ENCODE measurements at regions not wholly inside any gene's neighbourhood (a gene's known extent, or its start where the extent isn't known, plus 50 kb on each side); places are given as distances from the start of the nearest gene placed in this dataset.
A peak's percentile ranks its signal among the peaks of the same experiment; 100 is the strongest.

- ChIA-PET CTCF (no interaction called here), POLR2A (no interaction called here)
- DNase-seq (ENCODE audit: extremely low spot score): no peak
- TF ChIP-seq SUZ12 (IDR thresholded peaks at IDR 0.05) (no peak), FOXM1 (IDR thresholded peaks at IDR 0.05; ENCODE audit: borderline replicate concordance) (no peak), BHLHE40 (IDR thresholded peaks at IDR 0.05; ENCODE audit: borderline replicate concordance) (no peak), CTBP1 (IDR thresholded peaks at IDR 0.05; ENCODE audit: borderline replicate concordance) (no peak), ELF4 (IDR thresholded peaks at IDR 0.05) (no peak), ZNF384 (IDR thresholded peaks at IDR 0.05) (no peak), L3MBTL2 (conservative IDR thresholded peaks at IDR 0.05) (no peak), NFRKB (IDR thresholded peaks at IDR 0.05) (no peak), FOXA1 (IDR thresholded peaks at IDR 0.05) (no peak), FOXK2 (IDR thresholded peaks at IDR 0.05) (no peak)
Measured at GRCh38 chr2:104606056-104606455, 247.9 kb upstream of the POU3F3 start.

- TF ChIP-seq PKNOX1 (IDR thresholded peaks at IDR 0.05) (peak; percentile 46), NFRKB (IDR thresholded peaks at IDR 0.05) (no peak), SP1 (IDR thresholded peaks at IDR 0.05) (no peak), ELF4 (IDR thresholded peaks at IDR 0.05) (no peak), HDGF (IDR thresholded peaks at IDR 0.05; ENCODE audit: borderline replicate concordance) (no peak), CTBP1 (IDR thresholded peaks at IDR 0.05; ENCODE audit: borderline replicate concordance) (no peak)
- POLR2A ChIA-PET: no interaction called here
- no peak for DNase-seq (ENCODE audit: extremely low spot score)
- CTCF ChIA-PET: no interaction called here
Measured at GRCh38 chr2:104616856-104617255, 237.1 kb upstream of the POU3F3 start.

GRCh38 chr2:104620801-104621200, 233.1 kb upstream of the POU3F3 start:
- DNase-seq (ENCODE audit: extremely low spot score): no peak
- TF ChIP-seq PKNOX1 (IDR thresholded peaks at IDR 0.05) (no peak), TARDBP (IDR thresholded peaks at IDR 0.05) (no peak), BHLHE40 (IDR thresholded peaks at IDR 0.05; ENCODE audit: borderline replicate concordance) (no peak)
- CTCF ChIA-PET: no interaction called here
- POLR2A ChIA-PET: no interaction called here

- TF ChIP-seq FOXK2 (IDR thresholded peaks at IDR 0.05): no peak
- TF ChIP-seq SP1 (IDR thresholded peaks at IDR 0.05): no peak
- no peak for TF ChIP-seq ARNT (IDR thresholded peaks at IDR 0.05)
- TF ChIP-seq TARDBP (IDR thresholded peaks at IDR 0.05): no peak
- no peak for TF ChIP-seq LEF1 (IDR thresholded peaks at IDR 0.05; ENCODE audit: borderline replicate concordance)
- TF ChIP-seq L3MBTL2 (conservative IDR thresholded peaks at IDR 0.05): no peak
- TF ChIP-seq FOXA1 (IDR thresholded peaks at IDR 0.05): no peak
- no peak for TF ChIP-seq PKNOX1 (IDR thresholded peaks at IDR 0.05)
- TF ChIP-seq SUZ12 (IDR thresholded peaks at IDR 0.05): no peak
- no peak for TF ChIP-seq ZNF384 (IDR thresholded peaks at IDR 0.05)
- TF ChIP-seq BHLHE40 (IDR thresholded peaks at IDR 0.05; ENCODE audit: borderline replicate concordance): no peak
- TF ChIP-seq CTBP1 (IDR thresholded peaks at IDR 0.05; ENCODE audit: borderline replicate concordance): no peak
- no peak for TF ChIP-seq HDGF (IDR thresholded peaks at IDR 0.05; ENCODE audit: borderline replicate concordance)
- TF ChIP-seq NFRKB (IDR thresholded peaks at IDR 0.05): no peak
- no peak for TF ChIP-seq ELF4 (IDR thresholded peaks at IDR 0.05)
- TF ChIP-seq FOXM1 (IDR thresholded peaks at IDR 0.05; ENCODE audit: borderline replicate concordance): no peak
- no peak for DNase-seq (ENCODE audit: extremely low spot score)
- ChIA-PET CTCF (no interaction called here), POLR2A (no interaction called here)
Measured at GRCh38 chr2:104635608-104636007, 218.3 kb upstream of the POU3F3 start.

GRCh38 chr2:104638190-104638858, 215.6 kb upstream of the POU3F3 start:
- ChIA-PET CTCF (interaction anchor here (0.6 to 0.7 kb wide), 3 partner anchors 8 to 167 kb away, joined by 4 to 5 read pairs (median 5); no protein-coding TSS in a partner anchor), POLR2A (no interaction called here)
- TF ChIP-seq FOXM1 (IDR thresholded peaks at IDR 0.05; ENCODE audit: borderline replicate concordance) (no peak), ZNF384 (IDR thresholded peaks at IDR 0.05) (no peak)
- no peak for DNase-seq (ENCODE audit: extremely low spot score)

- DNase-seq (ENCODE audit: extremely low spot score): no peak
- TF ChIP-seq FOXA1 (IDR thresholded peaks at IDR 0.05) (no peak), ELF4 (IDR thresholded peaks at IDR 0.05) (no peak), PKNOX1 (IDR thresholded peaks at IDR 0.05) (peak; percentile 44), NFRKB (IDR thresholded peaks at IDR 0.05) (no peak)
- ChIA-PET CTCF (interaction anchor here (0.6 to 0.7 kb wide), 2 partner anchors 9 to 167 kb away, joined by 5 read pairs; no protein-coding TSS in a partner anchor), POLR2A (no interaction called here)
Measured at GRCh38 chr2:104638859-104639202, 215.1 kb upstream of the POU3F3 start.

GRCh38 chr2:104641786-104642185, 212.1 kb upstream of the POU3F3 start:
- TF ChIP-seq ZNF384 (IDR thresholded peaks at IDR 0.05): no peak
- no peak for TF ChIP-seq CTBP1 (IDR thresholded peaks at IDR 0.05; ENCODE audit: borderline replicate concordance)
- no peak for TF ChIP-seq FOXK2 (IDR thresholded peaks at IDR 0.05)
- no peak for TF ChIP-seq SUZ12 (IDR thresholded peaks at IDR 0.05)
- TF ChIP-seq LEF1 (IDR thresholded peaks at IDR 0.05; ENCODE audit: borderline replicate concordance): no peak
- no peak for TF ChIP-seq ARNT (IDR thresholded peaks at IDR 0.05)
- TF ChIP-seq TARDBP (IDR thresholded peaks at IDR 0.05): no peak
- TF ChIP-seq SP1 (IDR thresholded peaks at IDR 0.05): no peak
- no peak for TF ChIP-seq FOXA1 (IDR thresholded peaks at IDR 0.05)
- TF ChIP-seq L3MBTL2 (conservative IDR thresholded peaks at IDR 0.05): no peak
- no peak for TF ChIP-seq ELF4 (IDR thresholded peaks at IDR 0.05)
- TF ChIP-seq FOXM1 (IDR thresholded peaks at IDR 0.05; ENCODE audit: borderline replicate concordance): no peak
- DNase-seq (ENCODE audit: extremely low spot score): no peak
- ChIA-PET CTCF (no interaction called here), POLR2A (no interaction called here)
